ENCODE measurements at regions not wholly inside any gene's neighbourhood (a gene's known extent, or its start where the extent isn't known, plus 50 kb on each side); places are given as distances from the start of the nearest gene placed in this dataset.

DNA sequence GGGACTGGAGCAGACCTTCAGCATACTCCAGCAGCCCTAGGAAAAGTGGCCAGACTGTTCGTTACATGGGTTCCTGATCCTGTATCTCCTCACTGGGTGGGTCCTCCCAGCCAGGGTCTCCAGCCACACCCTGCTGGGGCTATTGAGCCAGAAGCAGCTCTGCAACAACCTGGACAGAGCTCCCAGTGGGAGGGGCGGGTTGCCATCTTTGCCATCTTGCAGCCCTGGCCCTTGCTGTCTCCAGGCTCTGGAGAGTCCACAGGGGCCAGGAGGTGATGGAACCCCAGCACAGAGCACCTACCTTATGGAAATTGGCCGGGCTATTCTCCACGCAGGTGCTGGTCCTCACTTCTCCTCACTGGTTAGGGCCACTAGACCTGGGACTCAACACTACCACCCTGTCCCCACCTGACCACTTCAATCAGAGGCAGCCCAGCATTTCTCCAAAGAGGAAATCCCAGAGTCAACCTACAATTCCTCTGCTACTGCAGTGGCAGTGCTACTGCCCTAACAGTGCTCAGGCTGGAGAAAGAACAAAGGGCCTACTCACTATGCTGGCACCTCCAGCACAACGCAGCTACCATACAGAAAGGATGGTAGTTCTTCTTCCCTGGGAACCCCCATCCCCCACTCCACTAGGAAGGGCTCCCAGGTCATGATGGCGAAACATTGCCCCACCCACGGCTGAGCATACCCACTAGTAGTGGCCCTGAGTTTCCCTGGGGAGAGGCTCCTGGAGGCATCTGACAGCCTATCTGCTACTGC, 290.2 kb upstream of the NCAM1 start:
- no peak for TF ChIP-seq POLR2A (IDR thresholded peaks at IDR 0.05)
- TF ChIP-seq, protein P1, sequence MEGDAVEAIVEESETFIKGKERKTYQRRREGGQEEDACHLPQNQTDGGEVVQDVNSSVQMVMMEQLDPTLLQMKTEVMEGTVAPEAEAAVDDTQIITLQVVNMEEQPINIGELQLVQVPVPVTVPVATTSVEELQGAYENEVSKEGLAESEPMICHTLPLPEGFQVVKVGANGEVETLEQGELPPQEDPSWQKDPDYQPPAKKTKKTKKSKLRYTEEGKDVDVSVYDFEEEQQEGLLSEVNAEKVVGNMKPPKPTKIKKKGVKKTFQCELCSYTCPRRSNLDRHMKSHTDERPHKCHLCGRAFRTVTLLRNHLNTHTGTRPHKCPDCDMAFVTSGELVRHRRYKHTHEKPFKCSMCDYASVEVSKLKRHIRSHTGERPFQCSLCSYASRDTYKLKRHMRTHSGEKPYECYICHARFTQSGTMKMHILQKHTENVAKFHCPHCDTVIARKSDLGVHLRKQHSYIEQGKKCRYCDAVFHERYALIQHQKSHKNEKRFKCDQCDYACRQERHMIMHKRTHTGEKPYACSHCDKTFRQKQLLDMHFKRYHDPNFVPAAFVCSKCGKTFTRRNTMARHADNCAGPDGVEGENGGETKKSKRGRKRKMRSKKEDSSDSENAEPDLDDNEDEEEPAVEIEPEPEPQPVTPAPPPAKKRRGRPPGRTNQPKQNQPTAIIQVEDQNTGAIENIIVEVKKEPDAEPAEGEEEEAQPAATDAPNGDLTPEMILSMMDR (IDR thresholded peaks at IDR 0.05) = no peak

Data from vagina (tissue), 2 donors.